ENCODE measurements at regions not wholly inside any gene's neighbourhood (a gene's known extent, or its start where the extent isn't known, plus 50 kb on each side); places are given as distances from the start of the nearest gene placed in this dataset.

- peaks cover 11% of the 10 kb centered on the region; the same call in 1 of the 2 replicates for H3K9me3 ChIP-seq (ENCODE audit: control insufficient read depth, insufficient read depth, low read length)
These were observed 1669.6 kb downstream of the OTOL1 start for GRCh38 chr3:163166197-163166596.

GRCh38 chr3:163159306-163159705, 1662.7 kb downstream of the OTOL1 start:
- Histone ChIP-seq H3K9ac (ENCODE audit: low read depth, low read length) (no peak overlapping the region), H3K4me1 (ENCODE audit: insufficient read depth, low read length) (no peaks in the 10 kb centered on the region), H3K36me3 (ENCODE audit: insufficient read depth, low read length) (no peaks in the 10 kb centered on the region), H3K9me3 (ENCODE audit: control insufficient read depth, insufficient read depth, low read length) (peaks cover 2% of the 10 kb centered on the region; the same call in 1 of the 2 replicates)

More at GRCh38 chr3:163166197-163166596, 1669.6 kb downstream of the OTOL1 start:
- Histone ChIP-seq H3K9ac (ENCODE audit: low read depth, low read length) (no peak overlapping the region), H3K36me3 (ENCODE audit: insufficient read depth, low read length) (no peaks in the 10 kb centered on the region), H3K4me1 (ENCODE audit: insufficient read depth, low read length) (no peaks in the 10 kb centered on the region)

- no peak overlapping the region for H3K9ac ChIP-seq (ENCODE audit: low read depth, low read length)
These were observed 1643.0 kb downstream of the OTOL1 start for GRCh38 chr3:163139600-163139999.

GRCh38 chr3:163138258-163138657, 1641.7 kb downstream of the OTOL1 start:
- Histone ChIP-seq H3K4me1 (ENCODE audit: insufficient read depth, low read length) (no peaks in the 10 kb centered on the region), H3K9me3 (ENCODE audit: control insufficient read depth, insufficient read depth, low read length) (no peaks in the 10 kb centered on the region), H3K36me3 (ENCODE audit: insufficient read depth, low read length) (no peaks in the 10 kb centered on the region), H3K9ac (ENCODE audit: low read depth, low read length) (no peak overlapping the region)

More at GRCh38 chr3:163139600-163139999, 1643.0 kb downstream of the OTOL1 start:
- Histone ChIP-seq H3K36me3 (ENCODE audit: insufficient read depth, low read length) (no peaks in the 10 kb centered on the region), H3K9me3 (ENCODE audit: control insufficient read depth, insufficient read depth, low read length) (no peaks in the 10 kb centered on the region), H3K4me1 (ENCODE audit: insufficient read depth, low read length) (no peaks in the 10 kb centered on the region)

- H3K9me3 ChIP-seq (ENCODE audit: control insufficient read depth, insufficient read depth, low read length): no peaks in the 10 kb centered on the region
- H3K4me1 ChIP-seq (ENCODE audit: insufficient read depth, low read length): no peaks in the 10 kb centered on the region
- no peaks in the 10 kb centered on the region for H3K36me3 ChIP-seq (ENCODE audit: insufficient read depth, low read length)
- H3K9ac ChIP-seq (ENCODE audit: low read depth, low read length): no peak overlapping the region
These were observed 1635.5 kb downstream of the OTOL1 start for GRCh38 chr3:163132111-163132510.

- H3K9me3 ChIP-seq (ENCODE audit: control insufficient read depth, insufficient read depth, low read length): peaks cover 22% of the 10 kb centered on the region
- no peaks in the 10 kb centered on the region for H3K4me1 ChIP-seq (ENCODE audit: insufficient read depth, low read length)
- peaks cover 10% of the 10 kb centered on the region for H3K36me3 ChIP-seq (ENCODE audit: insufficient read depth, low read length)
- no peak overlapping the region for H3K9ac ChIP-seq (ENCODE audit: low read depth, low read length)
These were observed 1632.7 kb downstream of the OTOL1 start for GRCh38 chr3:163129287-163129686.

GRCh38 chr3:163126115-163126514, 1629.5 kb downstream of the OTOL1 start:
- H3K36me3 ChIP-seq (ENCODE audit: insufficient read depth, low read length): peaks cover 10% of the 10 kb centered on the region
- no peak overlapping the region for H3K9ac ChIP-seq (ENCODE audit: low read depth, low read length)
- peaks cover 22% of the 10 kb centered on the region for H3K9me3 ChIP-seq (ENCODE audit: control insufficient read depth, insufficient read depth, low read length)
- H3K4me1 ChIP-seq (ENCODE audit: insufficient read depth, low read length): no peaks in the 10 kb centered on the region
